Naive thymus-derived CD8-positive, alpha-beta T cell (primary cell): ENCODE measurements at regions not wholly inside any gene's neighbourhood (a gene's known extent, or its start where the extent isn't known, plus 50 kb on each side); places are given as distances from the start of the nearest gene placed in this dataset.

Source experiments
- ATAC-seq, 2 donors: fragments of 150-1000 bp; cut with Tn5 transposase in 1 of 2; sonication (Bioruptor Pico), chemical (Tn5 transposase) in 1 of 2; 1 replicate in 1 of 2; 2 replicates in 1 of 2; pipeline ENCODE4 v1.10.0; 2021; ENCODE audit warnings: mild to moderate bottlenecking in 2 of 2, moderate library complexity in 2 of 2
- POLR2A ChIA-PET: fragments of 350-600 bp; sonication (Branson Sonifier 250); formaldehyde crosslinking; loops from one replicate; lab custom pipeline; 2021; ENCODE audit warnings: antibody characterized with exemption; lab: Charles Lee
- DNase-seq, 10 donors: peaks; one replicate each; pipeline versions ENCODE4 v3.0.0 to v3.0.0-alpha.2; 2020 to 2022
- H3K27ac Mint-ChIP-seq, 10 donors: one replicate each; pipeline ENCODE4 v1.8.0; 2020 to 2022; ENCODE audit warnings: mild to moderate bottlenecking in 10 of 10, mixed read lengths in 10 of 10, moderate library complexity in 4 of 10, inconsistent platforms in 1 of 10
- H3K27me3 Mint-ChIP-seq, 5 donors: one replicate each; pipeline ENCODE4 v1.8.0; 2021 to 2022; ENCODE audit warnings: mixed read lengths in 5 of 5
- H3K36me3 Mint-ChIP-seq, 3 donors: one replicate each; pipeline ENCODE4 v1.8.0; 2020 to 2022; ENCODE audit warnings: mixed read lengths in 3 of 3, mild to moderate bottlenecking in 2 of 3, inconsistent platforms in 1 of 3
- H3K4me1 Mint-ChIP-seq, 4 donors: one replicate each; pipeline ENCODE4 v1.8.0; 2021 to 2022; ENCODE audit warnings: mixed read lengths in 4 of 4
- H3K4me3 Mint-ChIP-seq, 10 donors: one replicate each; pipeline ENCODE4 v1.8.0; 2020 to 2022; ENCODE audit warnings: mild to moderate bottlenecking in 10 of 10, mixed read lengths in 10 of 10, moderate library complexity in 6 of 10, inconsistent platforms in 1 of 10
- H3K9me3 Mint-ChIP-seq, 9 donors: one replicate each; pipeline ENCODE4 v1.8.0; 2020 to 2022; ENCODE audit warnings: mixed read lengths in 9 of 9, mild to moderate bottlenecking in 3 of 9, inconsistent platforms in 1 of 9, moderate library complexity in 1 of 9

GRCh38 chr3:23667536-23668429, 138.0 kb upstream of the UBE2E1 start:
- no peak for ATAC-seq
- Mint-ChIP-seq H3K27ac (no peak overlapping the region), H3K36me3 (no peaks in the 10 kb centered on the region), H3K4me1 (peaks cover 0 to 6% (median 0%) of the 10 kb centered on the region in 4 donors), H3K4me3 (no peak overlapping the region), H3K9me3 (no peaks in the 10 kb centered on the region), H3K27me3 (peaks cover 13 to 28% (median 21%) of the 10 kb centered on the region in 5 donors)
- DNase-seq = no peak
- POLR2A ChIA-PET = no interaction called here

- Mint-ChIP-seq H3K36me3 (no peaks in the 10 kb centered on the region), H3K4me1 (peaks cover 0 to 4% (median 0%) of the 10 kb centered on the region in 4 donors), H3K4me3 (no peak overlapping the region), H3K27ac (no peak overlapping the region), H3K9me3 (no peaks in the 10 kb centered on the region), H3K27me3 (peaks cover 15 to 35% (median 21%) of the 10 kb centered on the region in 5 donors)
- POLR2A ChIA-PET = no interaction called here
- no peak for ATAC-seq
- DNase-seq = no peak
Observed at GRCh38 chr3:23668430-23668904, 137.3 kb upstream of the UBE2E1 start.

- Mint-ChIP-seq H3K27ac (no peak overlapping the region), H3K27me3 (peaks cover 14 to 35% (median 21%) of the 10 kb centered on the region in 5 donors), H3K4me3 (no peak overlapping the region), H3K4me1 (peaks cover 0 to 4% (median 0%) of the 10 kb centered on the region in 4 donors), H3K36me3 (no peaks in the 10 kb centered on the region), H3K9me3 (no peaks in the 10 kb centered on the region)
- ATAC-seq (no peak), DNase-seq (no peak)
- POLR2A ChIA-PET = no interaction called here
Observed at GRCh38 chr3:23669541-23670255, 136.1 kb upstream of the UBE2E1 start.

GRCh38 chr3:23671851-23672589, 133.7 kb upstream of the UBE2E1 start:
- ATAC-seq (no peak), DNase-seq (no peak)
- Mint-ChIP-seq H3K27me3 (peaks cover 15 to 35% (median 21%) of the 10 kb centered on the region in 5 donors), H3K4me3 (peak overlapping the region in 2 of 10 donors; percentile 7 to 52), H3K27ac (no peak overlapping the region), H3K4me1 (peaks cover 0 to 4% (median 0%) of the 10 kb centered on the region in 4 donors), H3K36me3 (no peaks in the 10 kb centered on the region), H3K9me3 (no peaks in the 10 kb centered on the region)
- POLR2A ChIA-PET = no interaction called here

- Mint-ChIP-seq H3K4me3 (no peak overlapping the region), H3K4me1 (peaks cover 0 to 3% (median 0%) of the 10 kb centered on the region in 4 donors), H3K9me3 (no peaks in the 10 kb centered on the region), H3K27ac (no peak overlapping the region), H3K27me3 (peaks cover 15 to 35% (median 21%) of the 10 kb centered on the region in 5 donors), H3K36me3 (no peaks in the 10 kb centered on the region)
- DNase-seq = no peak
- no peak for ATAC-seq
- POLR2A ChIA-PET = no interaction called here
Observed at GRCh38 chr3:23672628-23673027, 133.1 kb upstream of the UBE2E1 start.

- ATAC-seq = no peak
- H3K27me3 Mint-ChIP-seq = peaks cover 13 to 26% (median 15%) of the 10 kb centered on the region in 5 donors
- H3K4me3 Mint-ChIP-seq = no peak overlapping the region
- no peak overlapping the region for H3K27ac Mint-ChIP-seq
- POLR2A ChIA-PET = no interaction called here
- DNase-seq = no peak
- no peaks in the 10 kb centered on the region for H3K36me3 Mint-ChIP-seq
- H3K4me1 Mint-ChIP-seq = peaks cover 0 to 1% (median 0%) of the 10 kb centered on the region in 4 donors
- peaks cover 0 to 8% (median 0%) of the 10 kb centered on the region in 9 donors for H3K9me3 Mint-ChIP-seq
Observed at GRCh38 chr3:23675010-23675409, 130.7 kb upstream of the UBE2E1 start.

- ATAC-seq (no peak), DNase-seq (no peak)
- Mint-ChIP-seq H3K36me3 (no peaks in the 10 kb centered on the region), H3K27ac (no peak overlapping the region), H3K27me3 (peaks cover 4 to 15% (median 9%) of the 10 kb centered on the region in 5 donors), H3K9me3 (peaks cover 0 to 8% (median 0%) of the 10 kb centered on the region in 9 donors), H3K4me3 (no peak overlapping the region), H3K4me1 (peaks cover 0 to 1% (median 0%) of the 10 kb centered on the region in 4 donors)
- POLR2A ChIA-PET = no interaction called here
Observed at GRCh38 chr3:23676093-23676492, 129.7 kb upstream of the UBE2E1 start.

GRCh38 chr3:23682646-23683045, 123.1 kb upstream of the UBE2E1 start:
- POLR2A ChIA-PET = no interaction called here
- no peak for ATAC-seq
- H3K4me3 Mint-ChIP-seq = no peak overlapping the region
- no peaks in the 10 kb centered on the region for H3K4me1 Mint-ChIP-seq
- peaks cover 0 to 10% (median 1%) of the 10 kb centered on the region in 9 donors for H3K9me3 Mint-ChIP-seq
- no peak overlapping the region for H3K27ac Mint-ChIP-seq
- H3K36me3 Mint-ChIP-seq = peaks cover 0 to 4% (median 0%) of the 10 kb centered on the region in 3 donors
- DNase-seq = no peak
- H3K27me3 Mint-ChIP-seq = peaks cover 0 to 5% (median 0%) of the 10 kb centered on the region in 5 donors

GRCh38 chr3:23685541-23686258, 120.1 kb upstream of the UBE2E1 start:
- H3K27me3 Mint-ChIP-seq = peaks cover 0 to 5% (median 0%) of the 10 kb centered on the region in 5 donors
- POLR2A ChIA-PET = interaction anchor here (0.7 kb wide), 1 partner anchor 282 kb away, joined by 4 read pairs; no protein-coding TSS in a partner anchor
- peaks cover 0 to 4% (median 0%) of the 10 kb centered on the region in 3 donors for H3K36me3 Mint-ChIP-seq
- DNase-seq = no peak
- H3K27ac Mint-ChIP-seq = no peak overlapping the region
- H3K4me3 Mint-ChIP-seq = no peak overlapping the region
- H3K4me1 Mint-ChIP-seq = peaks cover 0 to 2% (median 0%) of the 10 kb centered on the region in 4 donors
- peaks cover 0 to 14% (median 6%) of the 10 kb centered on the region in 9 donors for H3K9me3 Mint-ChIP-seq
- no peak for ATAC-seq

- DNase-seq (no peak), ATAC-seq (no peak)
- H3K36me3 Mint-ChIP-seq = peaks cover 0 to 4% (median 0%) of the 10 kb centered on the region in 3 donors
- peaks cover 6 to 10% (median 7%) of the 10 kb centered on the region in 4 donors for H3K4me1 Mint-ChIP-seq
- H3K9me3 Mint-ChIP-seq = peaks cover 0 to 14% (median 6%) of the 10 kb centered on the region in 9 donors
- H3K4me3 Mint-ChIP-seq = no peak overlapping the region
- no peak overlapping the region for H3K27ac Mint-ChIP-seq
- peaks cover 0 to 5% (median 0%) of the 10 kb centered on the region in 5 donors for H3K27me3 Mint-ChIP-seq
- POLR2A ChIA-PET = no interaction called here
Observed at GRCh38 chr3:23686519-23686918, 119.2 kb upstream of the UBE2E1 start.

GRCh38 chr3:23691357-23691895, 114.3 kb upstream of the UBE2E1 start:
- peaks cover 0 to 14% (median 6%) of the 10 kb centered on the region in 9 donors for H3K9me3 Mint-ChIP-seq
- peak overlapping the region in 3 of 10 donors; percentile 32 to 62 (median 52) for H3K27ac Mint-ChIP-seq
- no peaks in the 10 kb centered on the region for H3K36me3 Mint-ChIP-seq
- H3K27me3 Mint-ChIP-seq = peaks cover 0 to 3% (median 0%) of the 10 kb centered on the region in 5 donors
- POLR2A ChIA-PET = no interaction called here
- DNase-seq (peak in 1 of 10 donors; percentile 1), ATAC-seq (peak in 1 of 2 donors; percentile 43)
- H3K4me3 Mint-ChIP-seq = peak overlapping the region in 7 of 10 donors; percentile 3 to 65 (median 43)
- peaks cover 6 to 12% (median 7%) of the 10 kb centered on the region in 4 donors for H3K4me1 Mint-ChIP-seq
